ENCODE measurements at regions not wholly inside any gene's neighbourhood (a gene's known extent, or its start where the extent isn't known, plus 50 kb on each side); places are given as distances from the start of the nearest gene placed in this dataset.
"Not testable (repeated sequence)": the region's sequence is repeated elsewhere in the genome, so short reads cannot be mapped to it uniquely, and the experiment has no call there.

GRCh38 chr15:69879963-69880362 is 217.8 kb downstream of the TLE3 start:
- not testable (repeated sequence) for TF ChIP-seq USF1 (IDR thresholded peaks at IDR 0.05; ENCODE audit: borderline replicate concordance, low read depth); GABPA (IDR thresholded peaks at IDR 0.05; ENCODE audit: low read depth); REST (IDR thresholded peaks at IDR 0.05; ENCODE audit: low read depth, low read length); NRF1 (IDR thresholded peaks at IDR 0.05; ENCODE audit: low read depth, low read length); EP300 (IDR thresholded peaks at IDR 0.05; ENCODE audit: borderline replicate concordance in 1 of 2, low read depth in 1 of 2, low read length in 1 of 2); MAX (IDR thresholded peaks at IDR 0.05; ENCODE audit: low read depth); POLR2AphosphoS5 (IDR thresholded peaks at IDR 0.05; ENCODE audit: low read depth, low read length); RXRA (IDR thresholded peaks at IDR 0.05; ENCODE audit: borderline replicate concordance, low read depth); CTCF (IDR thresholded peaks at IDR 0.05)

Data from SK-N-SH (cell line).